ENCODE measurements at regions not wholly inside any gene's neighbourhood (a gene's known extent, or its start where the extent isn't known, plus 50 kb on each side); places are given as distances from the start of the nearest gene placed in this dataset.

DNA sequence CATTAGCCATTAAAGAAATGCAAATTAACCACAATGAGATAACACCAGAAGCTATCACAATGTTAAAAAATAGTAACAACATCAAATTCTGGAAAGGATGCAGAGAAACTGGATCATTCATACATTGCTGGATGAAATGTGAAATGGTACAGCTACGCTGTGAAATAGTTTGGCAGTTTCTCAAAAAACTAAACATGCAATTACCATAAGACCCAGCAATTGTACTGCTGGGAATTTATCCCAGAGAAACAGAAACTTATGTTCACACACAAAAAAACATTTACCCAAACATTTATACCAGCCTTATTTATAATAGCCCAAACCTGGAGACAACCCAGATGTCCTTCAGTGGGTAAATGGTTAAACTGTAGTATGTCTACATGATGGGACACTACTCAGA is 592.9 kb downstream of the ZNF608 start:
- H3K79me1 ChIP-seq (ENCODE audit: low read depth, low read length), result no peaks in the 10 kb centered on the region
- H3K14ac ChIP-seq (ENCODE audit: insufficient read length), result no peak overlapping the region
- H3K4me1 ChIP-seq (replicated peaks in 1 of 4; ENCODE audit: control insufficient read depth in 3 of 4, insufficient read depth in 4 of 4, low read length in 3 of 4), result no peaks in the 10 kb centered on the region
- peaks cover 21 to 22% of the 10 kb centered on the region in 2 experiments; a peak in 3 of 4 replicates for H3K9me3 ChIP-seq (ENCODE audit: insufficient read depth in 2 of 2, low read depth in 1 of 2, low read length in 1 of 2)
- POLR2A ChIA-PET (ENCODE audit: partially characterized antibody), result no interaction called here
- H3K36me3 ChIP-seq (ENCODE audit: control insufficient read depth in 2 of 4, insufficient read depth in 4 of 4, low read length in 3 of 4), result peaks cover 0 to 4% (median 0%) of the 10 kb centered on the region in 4 experiments; a peak in 3 of 8 replicates
- no peaks in the 10 kb centered on the region for H4K20me1 ChIP-seq (replicated peaks in 1 of 2; ENCODE audit: control insufficient read depth in 1 of 2, insufficient read depth in 2 of 2, low read length in 2 of 2)
- DNase-seq (ENCODE audit: low read depth in 1 of 2, low spot score in 2 of 2) (no peak), FAIRE-seq (no peak)
- H3K9ac ChIP-seq (replicated peaks in 1 of 4; ENCODE audit: extremely low read depth in 1 of 4, low read depth in 3 of 4, low read length in 3 of 4), result no peak overlapping the region
- no peak overlapping the region for H3K27ac ChIP-seq (ENCODE audit: low read depth, low read length)
- no peak overlapping the region for H4K5ac ChIP-seq (ENCODE audit: insufficient read length, low read depth, low read length)
- no peak overlapping the region for H3K4ac ChIP-seq (replicated peaks; ENCODE audit: insufficient read length, low read depth, low read length)
- no peak overlapping the region for H4K8ac ChIP-seq (ENCODE audit: extremely low read depth, insufficient read depth, low read length)
- WGBS, 2 experiments (ENCODE audit: extremely low coverage in 1 of 2, insufficient coverage in 1 of 2, insufficient read length in 1 of 2, insufficient replicate concordance in 2 of 2, low coverage in 1 of 2, low lambda C conversion rate in 2 of 2, missing lambda C conversion rate in 1 of 2), result 95% methylated on average over 1 of the region's 1 CpG; no CpG with 5 or more reads in 1 of the 2 experiments
- H3K23me2 ChIP-seq (ENCODE audit: low read depth, low read length), result no peaks in the 10 kb centered on the region
- no peak overlapping the region for H2BK12ac ChIP-seq (ENCODE audit: low read depth, low read length)
- no peak overlapping the region for H2AFZ ChIP-seq (ENCODE audit: low read length)
- H2BK15ac ChIP-seq (ENCODE audit: low read length), result no peak overlapping the region
- H2BK120ac ChIP-seq (replicated peaks; ENCODE audit: low read depth, low read length), result no peak overlapping the region
- no peak overlapping the region for H3K4me3 ChIP-seq (ENCODE audit: extremely low read depth in 1 of 4, insufficient read depth in 2 of 4, low read depth in 3 of 4, low read length in 4 of 4)
- H4K91ac ChIP-seq (replicated peaks; ENCODE audit: insufficient read length, low read length), result no peak overlapping the region
- no peaks in the 10 kb centered on the region for H3K79me2 ChIP-seq (ENCODE audit: control insufficient read depth in 1 of 2, insufficient read depth in 2 of 2, low read length in 2 of 2)
- no peak overlapping the region for H3K18ac ChIP-seq (ENCODE audit: extremely low read depth, low read length)
- H3K4me2 ChIP-seq (ENCODE audit: insufficient read depth in 1 of 2, low read depth in 2 of 2, low read length in 2 of 2), result no peak overlapping the region
- no peak overlapping the region for H3K56ac ChIP-seq (replicated peaks; ENCODE audit: insufficient read length, low read depth, low read length)
- no peak overlapping the region for H3K23ac ChIP-seq (ENCODE audit: insufficient read length)
- no peak overlapping the region for H2BK20ac ChIP-seq (ENCODE audit: low read length)
- CTCF ChIA-PET (ENCODE audit: partially characterized antibody), result no interaction called here
- no peak overlapping the region for H2AK5ac ChIP-seq (ENCODE audit: low read depth, low read length)
- no peak overlapping the region for H2BK5ac ChIP-seq (ENCODE audit: low read depth, low read length)
- no peaks in the 10 kb centered on the region for H3K27me3 ChIP-seq (replicated peaks in 1 of 4; ENCODE audit: control insufficient read depth in 3 of 4, extremely low read depth in 1 of 4, insufficient read depth in 3 of 4, low read length in 3 of 4)
- TF ChIP-seq, protein P1, sequence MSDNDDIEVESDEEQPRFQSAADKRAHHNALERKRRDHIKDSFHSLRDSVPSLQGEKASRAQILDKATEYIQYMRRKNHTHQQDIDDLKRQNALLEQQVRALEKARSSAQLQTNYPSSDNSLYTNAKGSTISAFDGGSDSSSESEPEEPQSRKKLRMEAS (IDR thresholded peaks at IDR 0.05), result no peak
- TF ChIP-seq, protein P2, sequence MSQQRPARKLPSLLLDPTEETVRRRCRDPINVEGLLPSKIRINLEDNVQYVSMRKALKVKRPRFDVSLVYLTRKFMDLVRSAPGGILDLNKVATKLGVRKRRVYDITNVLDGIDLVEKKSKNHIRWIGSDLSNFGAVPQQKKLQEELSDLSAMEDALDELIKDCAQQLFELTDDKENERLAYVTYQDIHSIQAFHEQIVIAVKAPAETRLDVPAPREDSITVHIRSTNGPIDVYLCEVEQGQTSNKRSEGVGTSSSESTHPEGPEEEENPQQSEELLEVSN (IDR thresholded peaks at IDR 0.05), result no peak

Data from H1 (cell line).